Heart left ventricle (tissue), 16 donors: ENCODE measurements at regions not wholly inside any gene's neighbourhood (a gene's known extent, or its start where the extent isn't known, plus 50 kb on each side); places are given as distances from the start of the nearest gene placed in this dataset.
"Not testable (repeated sequence)": the region's sequence is repeated elsewhere in the genome, so short reads cannot be mapped to it uniquely, and the experiment has no call there.

Experiments
- ATAC-seq, 4 donors: fragments of 200-7000 bp; cut with Tn5 transposase; one replicate each; pipeline ENCODE4 v1.9.1; 2020 to 2022; ENCODE audit warnings: moderate library complexity in 4 of 4, mild to moderate bottlenecking in 3 of 4, moderate number of reproducible peaks in 1 of 4
- DNase-seq, 5 donors: peaks; one replicate each; pipeline ENCODE4 v3.0.0-alpha.2; 2020
- H3K27ac ChIP-seq, 12 donors: fragments of 200-600 bp; sonication (generic) in 4 of 12; one replicate each; pipeline versions ENCODE4 v1.5.0 to v1.8.0; 2016 to 2022; ENCODE audit warnings: mild to moderate bottlenecking in 2 of 12
- H3K27me3 ChIP-seq, 9 donors: fragments of 200-600 bp; sonication (generic) in 2 of 9; one replicate each; pipeline versions ENCODE4 v1.5.1 to v1.8.0; 2016 to 2022; ENCODE audit warnings: mild to moderate bottlenecking in 3 of 9
- H3K36me3 ChIP-seq, 9 donors: fragments of 200-600 bp; sonication (generic) in 2 of 9; one replicate each; pipeline versions ENCODE4 v1.5.0 to v1.8.0; 2018 to 2022; ENCODE audit warnings: mild to moderate bottlenecking in 2 of 9
- H3K4me1 ChIP-seq, 12 donors: fragments of 200-600 bp; sonication (generic) in 4 of 12; one replicate each; pipeline versions ENCODE4 v1.5.0 to v1.8.0; 2016 to 2022; ENCODE audit warnings: mild to moderate bottlenecking in 3 of 12
- H3K4me3 ChIP-seq, 12 donors: fragments of 200-600 bp; sonication (generic) in 4 of 12; one replicate each; pipeline versions ENCODE4 v1.5.0 to v1.8.0; 2017 to 2022; ENCODE audit warnings: mild to moderate bottlenecking in 9 of 12, moderate library complexity in 4 of 12
- H3K9me3 ChIP-seq, 12 donors: fragments of 200-600 bp; sonication (generic) in 4 of 12; one replicate each; pipeline versions ENCODE4 v1.5.0 to v1.8.0; 2016 to 2022; ENCODE audit warnings: mild to moderate bottlenecking in 1 of 12
- POLR2A ChIP-seq, 2 donors: fragments of 450-650 bp; IDR thresholded peaks; one replicate each; pipeline ENCODE4 v1.6.1; 2017; ENCODE audit warnings: antibody characterized with exemption in 2 of 2, mild to moderate bottlenecking in 2 of 2, moderate library complexity in 2 of 2
- WGBS, 4 donors: extraction: QIAGEN DNeasy Blood & Tissue Kit in 2 of 4; methylation state at CpG; one replicate each; pipeline versions ENCODE4 v1.1.5 to v1.1.7; 2013 to 2018; 5-methylcytosine and 5-hydroxymethylcytosine counted together
- intact Hi-C, 10 donors: fragments of 100-400 bp; cut with DNase I; formaldehyde crosslinking; loops; one replicate each; pipeline versions ENCODE4 v1.11.1 to v1.14.2; 2022
- TF ChIP-seq, protein P1 (sequence below), 12 donors: fragments of 200-600 bp; sonication (generic) in 4 of 12; IDR thresholded peaks; one replicate each; pipeline versions ENCODE4 v1.5.0 to v1.8.0; 2018 to 2022; ENCODE audit warnings: antibody characterized with exemption in 12 of 12, mild to moderate bottlenecking in 5 of 12
- donor health status: ischemic (EF 13 %, LVEDD 7.1; RV severe dilation, severe dysfunction).
- donor health status: healthy with polysubstance abuse.
- donor health status: DM: no; HTN: yes; CAD: no.
- donor health status: DM: no; HTN: no; CAD: no.
- donor health status: ischemic (EF 25% LVEDD 6.9; RV normal size, moderate dysfunction).
- donor health status: ischemic (EF 25% LVEDD 5.7; RV mildly dilated, moderate dysfunction).
- donor health status: healthy.
- donor health status: DM: yes; HTN: yes; CAD: no.
- donor health status: ischemic (EF 35%, LVEDD 5.7; RV mildly dilated, moderate dysfunction).
- donor health status: nonischemic (EF 11% LVEDD 7.7; RV severe dilation, severe dysfunction).
- donor health status: DM: yes; HTN: yes; CAD: no.
- donor health status: PGD.
- donor health status: ischemic (EF 29% LVEDD 5.4; RV normal size, mild dysfunction).
- donor health status: nonischemic (EF 23%, LVEDD 6.1; RV moderate dilation, normal function).

DNA sequence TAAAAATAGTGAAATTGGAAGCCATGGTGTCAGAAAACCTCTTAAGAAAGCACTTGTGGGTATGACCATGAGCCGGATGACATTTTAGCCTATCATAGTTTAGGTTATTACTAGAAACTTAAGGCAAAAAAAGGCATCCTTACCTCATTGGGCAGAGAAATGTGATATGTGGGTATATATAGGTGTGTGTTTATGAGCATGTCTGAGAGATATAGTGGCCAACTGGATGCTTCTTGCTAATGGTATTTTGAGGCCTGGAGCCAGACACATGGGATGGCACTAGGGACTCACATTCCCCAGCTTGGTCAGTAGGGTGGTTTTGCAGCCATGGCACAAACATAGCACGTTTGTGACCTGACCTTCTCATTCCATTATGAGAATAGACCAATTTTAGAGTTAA is 295.6 kb upstream of the MEF2C start:
- Histone ChIP-seq H3K4me3 (no peak overlapping the region), H3K27me3 (no peaks in the 10 kb centered on the region), H3K27ac (no peak overlapping the region), H3K4me1 (no peaks in the 10 kb centered on the region), H3K9me3 (no peaks in the 10 kb centered on the region), H3K36me3 (no peaks in the 10 kb centered on the region)
- no peak for TF ChIP-seq POLR2A (IDR thresholded peaks at IDR 0.05)
- TF ChIP-seq, protein P1, sequence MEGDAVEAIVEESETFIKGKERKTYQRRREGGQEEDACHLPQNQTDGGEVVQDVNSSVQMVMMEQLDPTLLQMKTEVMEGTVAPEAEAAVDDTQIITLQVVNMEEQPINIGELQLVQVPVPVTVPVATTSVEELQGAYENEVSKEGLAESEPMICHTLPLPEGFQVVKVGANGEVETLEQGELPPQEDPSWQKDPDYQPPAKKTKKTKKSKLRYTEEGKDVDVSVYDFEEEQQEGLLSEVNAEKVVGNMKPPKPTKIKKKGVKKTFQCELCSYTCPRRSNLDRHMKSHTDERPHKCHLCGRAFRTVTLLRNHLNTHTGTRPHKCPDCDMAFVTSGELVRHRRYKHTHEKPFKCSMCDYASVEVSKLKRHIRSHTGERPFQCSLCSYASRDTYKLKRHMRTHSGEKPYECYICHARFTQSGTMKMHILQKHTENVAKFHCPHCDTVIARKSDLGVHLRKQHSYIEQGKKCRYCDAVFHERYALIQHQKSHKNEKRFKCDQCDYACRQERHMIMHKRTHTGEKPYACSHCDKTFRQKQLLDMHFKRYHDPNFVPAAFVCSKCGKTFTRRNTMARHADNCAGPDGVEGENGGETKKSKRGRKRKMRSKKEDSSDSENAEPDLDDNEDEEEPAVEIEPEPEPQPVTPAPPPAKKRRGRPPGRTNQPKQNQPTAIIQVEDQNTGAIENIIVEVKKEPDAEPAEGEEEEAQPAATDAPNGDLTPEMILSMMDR (IDR thresholded peaks at IDR 0.05), result no peak
- no peak for ATAC-seq
- DNase-seq, result no peak
- intact Hi-C loops, result no loop called here
- WGBS, 4 donors, result 90 to 94% (median 93%) methylated on average over 2 of the region's 2 CpGs

DNA sequence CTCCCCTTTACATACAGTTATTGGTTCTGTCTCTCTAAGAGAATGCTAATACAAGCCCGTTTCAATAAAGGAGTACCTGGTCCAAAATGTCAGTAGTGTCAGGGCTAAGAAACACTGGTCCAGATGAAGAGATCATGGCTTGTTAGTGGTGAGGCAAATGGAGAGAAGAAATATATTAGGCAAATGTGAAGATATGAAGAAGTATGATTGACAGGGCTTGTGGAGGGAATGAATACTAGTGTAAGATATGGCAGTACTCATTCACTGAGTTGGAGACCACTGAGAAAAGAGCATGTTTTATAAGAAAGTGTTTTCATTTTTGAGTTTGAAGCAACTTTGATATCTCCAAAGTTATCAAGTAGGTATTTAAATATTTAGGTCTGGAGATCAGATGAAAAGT is 290.5 kb upstream of the MEF2C start:
- no peaks in the 10 kb centered on the region for H3K36me3 ChIP-seq
- H3K9me3 ChIP-seq, result peaks cover 0 to 9% (median 0%) of the 10 kb centered on the region in 12 donors
- 93 to 100% (median 95%) methylated on average over 1 of the region's 1 CpG for WGBS, 4 donors
- TF ChIP-seq, protein P1 (IDR thresholded peaks at IDR 0.05), result no peak
- TF ChIP-seq POLR2A (IDR thresholded peaks at IDR 0.05), result no peak
- DNase-seq (no peak), ATAC-seq (no peak)
- H3K4me1 ChIP-seq, result no peaks in the 10 kb centered on the region
- H3K4me3 ChIP-seq, result no peak overlapping the region
- intact Hi-C loops, result no loop called here
- H3K27ac ChIP-seq, result no peak overlapping the region
- no peaks in the 10 kb centered on the region for H3K27me3 ChIP-seq

DNA sequence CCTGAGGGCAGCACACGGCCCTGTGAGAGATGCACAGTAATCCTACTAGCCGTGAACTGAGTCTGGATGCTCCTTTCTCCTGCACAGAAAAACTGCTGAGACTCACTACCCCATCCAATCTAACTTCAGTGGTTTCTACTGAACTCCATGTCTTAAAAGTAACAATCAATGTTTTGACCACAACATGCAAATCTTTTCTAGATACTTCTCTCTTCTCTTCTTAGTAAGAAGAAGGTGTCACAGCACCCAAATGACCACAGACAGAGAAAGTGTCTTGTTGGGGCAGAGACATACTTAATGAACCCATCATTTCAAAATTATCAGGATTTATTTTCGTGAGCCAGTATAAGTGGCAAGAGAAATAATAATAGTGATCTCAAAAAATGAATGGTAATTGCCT is 285.8 kb upstream of the MEF2C start:
- Histone ChIP-seq H3K27ac (no peak overlapping the region), H3K4me1 (no peaks in the 10 kb centered on the region), H3K9me3 (peaks cover 0 to 12% (median under 1%) of the 10 kb centered on the region in 12 donors), H3K27me3 (no peaks in the 10 kb centered on the region), H3K4me3 (no peak overlapping the region), H3K36me3 (no peaks in the 10 kb centered on the region)
- TF ChIP-seq, protein P1 (IDR thresholded peaks at IDR 0.05), result no peak
- no peak for TF ChIP-seq POLR2A (IDR thresholded peaks at IDR 0.05)
- ATAC-seq (no peak), DNase-seq (no peak)
- WGBS, 4 donors, result 94 to 97% (median 94%) methylated on average over 3 of the region's 3 CpGs
- intact Hi-C loops, result no loop called here

DNA sequence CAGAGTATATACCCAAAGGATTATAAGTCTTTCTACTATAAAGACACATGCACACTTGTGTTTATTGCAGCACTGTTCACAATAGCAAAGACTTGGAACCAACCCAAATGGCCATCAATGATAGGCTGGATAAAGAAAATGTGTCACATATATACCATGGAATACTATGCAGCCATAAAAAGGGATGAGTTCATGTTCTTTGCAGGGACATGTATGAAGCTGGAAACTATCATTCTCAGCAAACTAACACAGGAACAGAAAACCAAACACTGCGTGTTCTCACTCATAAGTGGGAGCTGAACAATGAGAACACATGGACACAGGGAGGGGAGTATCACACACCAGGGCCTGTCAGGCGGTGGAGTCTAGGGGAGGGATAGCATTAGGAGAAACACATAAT is 281.7 kb upstream of the MEF2C start:
- H3K27me3 ChIP-seq, H3K36me3 ChIP-seq, DNase-seq, ATAC-seq, H3K4me1 ChIP-seq, H3K4me3 ChIP-seq, intact Hi-C loops, H3K27ac ChIP-seq: not testable (repeated sequence)
- H3K9me3 ChIP-seq, result peaks cover 0 to 14% (median 1%) of the 10 kb centered on the region in 12 donors
- 93 to 98% (median 96%) methylated on average over 2 of the region's 2 CpGs for WGBS, 4 donors

DNA sequence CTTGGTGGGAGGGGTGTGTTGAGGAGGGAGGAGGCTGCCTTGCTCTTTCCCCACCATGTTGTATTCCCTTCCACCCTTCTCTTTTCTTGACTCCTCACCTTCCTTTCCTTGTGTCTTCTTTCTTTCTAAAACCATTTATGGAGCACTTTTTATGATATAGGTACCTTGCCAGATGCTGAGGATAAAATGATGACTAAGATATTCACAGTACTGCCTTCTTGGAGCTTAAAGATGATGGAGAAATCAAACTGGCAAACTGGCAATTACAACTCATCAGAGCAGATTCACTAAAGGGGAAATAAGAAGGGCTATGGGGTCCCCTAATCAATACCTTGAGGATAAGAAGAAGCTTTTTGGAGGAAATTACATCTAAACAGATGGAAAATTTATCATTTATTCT is 273.2 kb upstream of the MEF2C start:
- intact Hi-C loops, result no loop called here
- ATAC-seq, result no peak
- H3K4me3 ChIP-seq, result no peak overlapping the region
- H3K27me3 ChIP-seq, result no peaks in the 10 kb centered on the region
- TF ChIP-seq, protein P1 (IDR thresholded peaks at IDR 0.05), result no peak
- no peak for TF ChIP-seq POLR2A (IDR thresholded peaks at IDR 0.05)
- H3K36me3 ChIP-seq, result no peaks in the 10 kb centered on the region
- H3K9me3 ChIP-seq, result peaks cover 0 to 4% (median 0%) of the 10 kb centered on the region in 12 donors
- H3K4me1 ChIP-seq, result no peaks in the 10 kb centered on the region
- H3K27ac ChIP-seq, result no peak overlapping the region
- DNase-seq, result no peak
